ENCODE measurements at regions not wholly inside any gene's neighbourhood (a gene's known extent, or its start where the extent isn't known, plus 50 kb on each side); places are given as distances from the start of the nearest gene placed in this dataset.

DNA sequence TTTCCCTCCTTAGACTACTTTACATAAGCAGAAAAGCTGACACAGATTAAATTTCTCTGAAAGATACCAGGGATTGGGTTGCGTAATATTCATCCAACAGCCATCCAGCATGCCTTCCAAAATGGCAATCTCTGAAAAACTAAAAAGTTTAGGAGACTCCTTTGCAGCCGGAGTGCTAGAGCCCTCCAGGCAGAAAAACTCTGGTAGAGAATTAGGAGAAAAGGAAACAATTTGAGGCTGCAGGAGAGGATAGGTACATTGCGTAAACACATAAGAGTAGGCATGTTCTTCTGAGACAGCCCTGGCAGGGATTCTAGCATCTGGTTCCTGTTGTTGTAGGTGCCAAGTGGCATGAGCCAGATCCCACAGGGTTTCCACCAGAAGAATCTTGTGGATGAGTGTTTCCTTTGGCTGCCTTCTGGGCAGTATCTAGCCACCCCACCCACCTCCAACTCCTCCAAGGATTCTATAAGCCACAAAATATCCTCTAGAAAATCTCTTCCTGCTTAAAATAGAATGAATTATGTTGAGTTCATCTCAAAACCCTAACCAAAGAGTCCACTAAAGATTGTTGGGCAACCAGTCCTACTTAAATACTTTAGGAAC lies 402.4 kb downstream of the HGF start:
- no peak for DNase-seq (ENCODE audit: low read depth in 2 of 2)

GRCh38 chr7:81366546-81366945 lies 403.3 kb downstream of the HGF start:
- DNase-seq (ENCODE audit: low read depth in 2 of 2), result no peak

- no peak for DNase-seq (ENCODE audit: low read depth in 2 of 2)
Measured at GRCh38 chr7:81361769-81362312, 408.0 kb downstream of the HGF start.

- no peak for DNase-seq (ENCODE audit: low read depth in 2 of 2)
Measured at GRCh38 chr7:81355911-81356310, 413.9 kb downstream of the HGF start.

DNA sequence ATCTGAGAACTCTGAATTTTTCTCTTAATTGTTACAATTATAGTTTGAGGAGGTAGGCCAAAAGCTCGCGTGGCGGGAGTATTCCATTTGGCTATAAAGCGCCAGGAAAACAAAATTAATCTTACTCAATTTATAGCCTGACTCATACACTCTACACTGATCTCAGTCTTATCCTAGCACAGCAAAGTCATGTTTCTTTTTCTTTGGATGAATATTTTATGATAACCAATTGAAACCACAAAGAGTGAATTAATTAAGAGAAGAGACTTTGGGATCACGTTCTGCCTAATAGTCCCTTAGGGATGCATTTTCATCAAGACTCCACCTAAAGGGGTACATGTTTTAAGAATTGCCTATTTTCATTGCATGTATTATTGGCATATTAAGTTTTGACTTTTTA lies 420.8 kb downstream of the HGF start:
- no peak for DNase-seq (ENCODE audit: low read depth in 2 of 2)

GRCh38 chr7:81339946-81340345 lies 421.1 kb upstream of the SEMA3C start:
- DNase-seq (ENCODE audit: low read depth in 2 of 2), result no peak

GRCh38 chr7:81333536-81333935 lies 414.7 kb upstream of the SEMA3C start:
- DNase-seq (ENCODE audit: low read depth in 2 of 2), result no peak

GRCh38 chr7:81333004-81333403 lies 414.2 kb upstream of the SEMA3C start:
- DNase-seq (ENCODE audit: low read depth in 2 of 2), result no peak

DNA sequence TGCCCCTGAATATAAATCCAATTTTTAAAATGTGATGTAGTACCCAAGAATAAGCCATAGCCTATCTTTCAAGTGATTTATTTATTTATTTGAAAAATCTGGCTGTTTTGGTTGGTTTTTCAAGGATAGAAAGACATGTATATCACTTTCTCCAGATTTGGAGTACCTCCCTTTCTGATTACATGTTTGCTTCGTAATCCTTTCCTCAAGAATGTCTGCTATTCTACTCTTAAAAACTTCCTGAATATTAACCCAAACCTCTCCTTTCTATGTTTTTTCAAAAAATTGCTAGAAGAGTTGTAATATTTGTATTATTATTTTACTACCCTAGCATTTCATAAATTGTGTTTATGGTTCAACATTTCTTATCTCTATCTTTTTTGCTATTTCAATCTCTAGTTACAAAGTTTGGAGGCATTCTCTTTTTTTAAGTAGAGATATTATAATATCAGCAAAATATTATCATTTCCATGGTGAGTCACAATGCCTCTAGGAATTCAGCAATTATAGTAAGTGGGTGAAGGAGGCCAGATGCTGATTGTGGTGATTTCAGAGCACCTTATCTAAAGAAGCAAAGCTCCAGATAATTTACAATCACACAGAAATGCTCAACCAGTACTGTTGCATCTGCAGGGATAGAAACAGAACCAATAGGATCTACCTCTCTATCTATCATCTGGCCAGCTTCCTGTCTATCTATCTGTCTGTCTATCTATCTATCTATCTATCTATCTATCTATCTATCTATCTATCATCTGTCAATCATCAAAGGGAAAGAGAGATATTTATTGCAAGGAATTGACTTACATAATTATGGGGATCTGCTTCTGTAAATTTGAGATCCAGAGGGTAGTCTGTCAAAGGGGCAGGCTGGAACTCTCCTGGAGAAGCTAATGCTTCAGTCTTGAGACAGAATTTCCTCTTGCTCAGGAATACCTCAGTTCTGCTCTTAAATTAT lies 412.5 kb upstream of the SEMA3C start:
- no peak for DNase-seq (ENCODE audit: low read depth in 2 of 2)

GRCh38 chr7:81330108-81330507 lies 411.3 kb upstream of the SEMA3C start:
- DNase-seq (ENCODE audit: low read depth in 2 of 2), result no peak

DNA sequence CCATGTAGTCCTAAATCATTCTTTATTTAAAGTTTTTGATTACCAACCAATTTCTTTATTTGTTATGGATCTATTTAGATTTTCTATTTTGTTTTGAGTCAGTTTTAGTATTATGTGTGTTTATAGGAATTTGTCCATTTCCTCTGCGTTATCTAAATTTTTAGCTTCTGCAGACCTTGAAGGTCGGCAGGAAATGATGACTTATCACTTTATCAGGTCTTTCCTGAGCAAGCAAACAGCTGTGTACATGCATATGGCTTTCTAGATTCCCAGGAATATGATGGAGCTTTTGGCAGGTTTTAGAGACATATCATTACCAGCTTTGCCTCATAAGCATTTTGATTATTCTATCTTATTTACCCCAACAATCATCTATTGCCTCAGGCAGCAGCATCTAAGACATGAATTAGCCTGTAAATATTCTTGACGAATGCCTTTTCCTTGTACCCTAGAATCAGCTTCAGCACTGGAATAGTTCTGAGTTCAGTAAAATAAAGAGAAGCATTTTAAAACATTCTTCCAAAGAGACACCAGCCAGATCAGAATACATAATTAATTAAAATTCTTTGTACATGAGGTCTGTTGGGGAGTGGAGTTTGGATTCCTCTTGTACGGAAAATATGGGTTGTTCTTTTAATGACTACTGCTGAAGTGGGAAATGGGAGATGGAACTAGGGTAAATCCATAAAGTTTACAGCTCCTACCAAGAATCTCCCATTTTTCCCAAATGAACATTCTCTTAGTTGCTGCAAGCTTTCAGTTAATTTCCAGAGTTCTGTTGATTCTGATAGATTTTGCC lies 408.8 kb upstream of the SEMA3C start:
- DNase-seq (ENCODE audit: low read depth in 2 of 2), result no peak

- DNase-seq (ENCODE audit: low read depth in 2 of 2), result no peak
Measured at GRCh38 chr7:81321949-81322348, 403.1 kb upstream of the SEMA3C start.

- DNase-seq (ENCODE audit: low read depth in 2 of 2), result no peak
Measured at GRCh38 chr7:81317741-81318140, 398.9 kb upstream of the SEMA3C start.

DNA sequence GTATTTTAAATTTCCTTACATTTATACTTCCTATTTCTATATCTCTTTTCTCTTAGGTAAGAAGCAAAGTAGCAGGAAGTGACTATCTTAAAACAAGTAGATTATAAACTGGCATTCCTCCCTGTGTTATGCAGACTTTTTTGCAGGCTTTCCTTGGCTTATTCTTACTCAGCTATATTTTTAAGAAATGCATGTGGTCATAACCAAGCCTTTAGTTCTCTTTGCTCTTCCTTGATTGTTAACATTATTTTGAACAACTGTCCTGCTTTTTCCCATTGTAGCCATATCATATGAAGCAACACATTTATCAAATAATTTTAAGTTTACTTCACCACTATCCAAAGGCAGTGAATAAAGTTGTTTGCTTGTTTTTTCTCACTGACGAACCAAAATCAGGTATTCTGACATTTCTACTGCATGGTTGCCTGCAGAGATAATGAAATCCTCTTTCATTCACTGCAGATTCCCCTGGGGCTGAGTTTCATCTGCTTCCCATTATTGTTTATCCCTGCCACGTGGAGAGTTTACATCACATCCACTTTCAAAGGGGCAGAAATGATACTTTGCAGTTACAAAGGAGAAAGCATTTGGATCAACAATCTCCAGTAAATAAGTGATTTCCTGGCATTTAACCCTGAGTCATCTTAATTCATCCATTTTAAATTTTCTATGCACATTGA lies 389.9 kb upstream of the SEMA3C start:
- DNase-seq (ENCODE audit: low read depth in 2 of 2), result no peak

DNA sequence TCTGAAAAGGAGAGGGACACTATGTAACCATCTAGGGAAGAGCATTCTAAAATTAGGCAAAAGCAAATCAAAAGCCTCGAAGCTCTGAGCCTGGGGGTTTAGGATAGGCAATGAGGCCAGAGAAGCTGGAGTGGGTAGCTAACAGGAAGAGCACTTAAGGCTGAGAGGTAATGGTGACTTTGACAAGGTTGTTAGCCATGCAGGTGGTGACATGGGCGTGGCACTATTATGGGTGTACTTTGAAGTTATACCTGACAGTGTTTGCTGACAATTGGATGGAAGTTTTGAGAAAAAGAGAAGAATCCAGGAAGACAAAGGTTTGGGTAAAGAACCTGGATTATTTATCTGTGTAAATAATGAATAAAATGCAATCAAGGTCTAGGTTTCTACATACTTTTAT lies 383.0 kb upstream of the SEMA3C start:
- no peak for DNase-seq (ENCODE audit: low read depth in 2 of 2)

DNA sequence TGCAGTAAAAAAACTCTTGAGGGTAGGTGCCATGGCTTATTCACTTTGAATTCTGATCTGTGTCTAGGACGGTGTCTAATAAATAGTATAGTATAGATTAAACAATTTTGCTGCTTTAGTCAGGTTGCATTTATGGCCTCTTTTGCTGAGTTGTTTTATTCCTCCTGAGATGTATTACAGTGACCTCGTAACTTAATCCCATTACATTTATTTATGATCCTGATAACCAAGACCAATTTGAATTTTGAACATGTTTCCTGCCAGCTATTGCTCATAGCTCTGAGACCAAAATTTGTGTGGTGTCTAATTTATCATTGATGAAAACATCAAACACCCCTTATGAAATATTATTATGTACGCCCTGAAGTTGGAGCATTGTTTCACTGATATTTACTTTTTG lies 381.9 kb upstream of the SEMA3C start:
- no peak for DNase-seq (ENCODE audit: low read depth in 2 of 2)

GRCh38 chr7:81299711-81300110 lies 380.9 kb upstream of the SEMA3C start:
- no peak for DNase-seq (ENCODE audit: low read depth in 2 of 2)

GRCh38 chr7:81298951-81299666 lies 380.3 kb upstream of the SEMA3C start:
- DNase-seq (ENCODE audit: low read depth in 2 of 2), result no peak

- DNase-seq (ENCODE audit: low read depth in 2 of 2), result no peak
Measured at GRCh38 chr7:81297317-81297716, 378.5 kb upstream of the SEMA3C start.

DNA sequence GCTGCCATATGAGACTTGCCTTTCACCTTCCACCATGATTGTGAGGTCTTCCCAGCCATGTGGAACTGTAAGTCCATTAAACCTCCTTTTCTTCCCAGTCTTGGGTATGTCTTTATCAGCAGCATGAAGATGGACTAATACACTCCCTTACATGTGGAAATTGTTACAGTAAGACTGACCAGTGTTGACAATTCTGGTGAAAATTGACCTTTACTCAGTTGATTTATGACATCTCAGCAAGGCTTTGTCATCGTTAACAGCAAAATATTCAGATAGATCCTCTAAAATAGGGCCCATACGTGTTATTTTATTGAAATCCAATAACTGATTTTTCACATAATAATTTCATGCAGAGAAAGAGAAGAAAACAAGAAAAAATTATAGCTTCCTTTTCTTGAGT lies 377.9 kb upstream of the SEMA3C start:
- DNase-seq (ENCODE audit: low read depth in 2 of 2), result no peak
